ENCODE measurements at regions not wholly inside any gene's neighbourhood (a gene's known extent, or its start where the extent isn't known, plus 50 kb on each side); places are given as distances from the start of the nearest gene placed in this dataset.

DNA sequence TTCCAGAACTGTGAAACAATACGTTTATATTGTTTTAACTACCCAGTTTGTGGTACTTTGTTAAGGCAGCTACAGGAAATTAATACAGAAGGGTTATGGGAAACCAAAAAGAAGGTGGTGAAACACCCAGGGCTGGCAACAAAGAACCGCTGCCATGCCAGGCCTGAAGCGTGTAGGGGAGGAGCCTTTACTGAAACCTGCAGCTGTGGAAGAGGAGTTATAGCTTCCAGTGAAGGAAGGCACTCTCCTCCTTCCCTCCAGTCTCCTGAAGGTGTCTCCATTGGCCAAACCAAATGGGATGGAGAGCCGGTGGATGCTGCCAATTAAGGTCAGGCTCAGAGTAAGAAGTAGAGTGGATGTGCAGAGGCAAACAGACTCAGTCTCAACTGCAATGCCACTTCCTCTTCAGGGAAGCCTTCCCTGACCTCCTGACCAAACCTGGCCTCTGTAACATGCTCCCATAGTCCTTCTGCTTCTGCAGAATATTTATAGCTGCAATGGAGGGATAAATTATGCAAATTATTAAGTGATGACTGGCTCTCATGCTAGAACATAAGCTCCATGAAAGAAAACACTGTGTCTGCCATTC, 168.3 kb downstream of the DAD1 start:
- intact Hi-C loops (cut with micrococcal nuclease; ENCODE audit: unreplicated experiment) (no loop called here), in situ Hi-C loops (cut with HindIII; ENCODE audit: extremely low pct_ligation_motif_present, low pct_unique_long_range_greater_than_20kb) (no loop called here)
- Histone ChIP-seq H3K36me3 (replicated peaks in 1 of 2; ENCODE audit: control insufficient read depth in 1 of 2, insufficient read depth in 2 of 2, low read length in 2 of 2) (no peaks in the 10 kb centered on the region), H3K27ac (ENCODE audit: extremely low read length, insufficient read depth, low read length) (no peak overlapping the region), H3K9me3 (ENCODE audit: low read length) (no peaks in the 10 kb centered on the region), H3K79me2 (ENCODE audit: insufficient read depth, low read length) (no peaks in the 10 kb centered on the region), H4K20me1 (ENCODE audit: insufficient read depth, low read length) (no peaks in the 10 kb centered on the region), H3K4me3 (replicated peaks in 1 of 3; ENCODE audit: insufficient read depth in 1 of 3, low read depth in 2 of 3, low read length in 3 of 3) (no peak overlapping the region), H3K4me2 (ENCODE audit: low read depth, low read length) (no peak overlapping the region), H3K4me1 (ENCODE audit: insufficient read depth, low read length) (no peaks in the 10 kb centered on the region), H2AFZ (ENCODE audit: low read length) (no peak overlapping the region), H3K9ac (ENCODE audit: insufficient read depth, low read depth, low read length) (no peak overlapping the region), H3K27me3 (ENCODE audit: control insufficient read depth in 1 of 2, insufficient read depth in 2 of 2, low read length in 2 of 2) (0 out of 5 replicates have a peak, but pooled peaks cover 0 to 2% of the 10 kb centered on the region in 2 experiments)
- TF ChIP-seq, protein P1, sequence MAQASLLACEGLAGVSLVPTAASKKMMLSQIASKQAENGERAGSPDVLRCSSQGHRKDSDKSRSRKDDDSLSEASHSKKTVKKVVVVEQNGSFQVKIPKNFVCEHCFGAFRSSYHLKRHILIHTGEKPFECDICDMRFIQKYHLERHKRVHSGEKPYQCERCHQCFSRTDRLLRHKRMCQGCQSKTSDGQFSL (CRISPR knock-in tag; IDR thresholded peaks at IDR 0.05) = no peak
- 0 out of 2 replicates have a peak, but pooled peaks have one; percentile 20 for TF ChIP-seq ZBTB42 (CRISPR knock-in tag; IDR thresholded peaks at IDR 0.05)
- 27% methylated on average over 4 of the region's 4 CpGs for WGBS (ENCODE audit: low lambda C conversion rate)
- CTCF ChIA-PET (ENCODE audit: low intra/inter-chr PET ratio, low total read pairs) = no interaction called here
- no peak for DNase-seq (ENCODE audit: low spot score)
- no TSS peak for BruUV-seq (replicated peaks)
- POLR2A ChIA-PET = no interaction called here
- ATAC-seq = no peak
- FAIRE-seq = no peak

DNA sequence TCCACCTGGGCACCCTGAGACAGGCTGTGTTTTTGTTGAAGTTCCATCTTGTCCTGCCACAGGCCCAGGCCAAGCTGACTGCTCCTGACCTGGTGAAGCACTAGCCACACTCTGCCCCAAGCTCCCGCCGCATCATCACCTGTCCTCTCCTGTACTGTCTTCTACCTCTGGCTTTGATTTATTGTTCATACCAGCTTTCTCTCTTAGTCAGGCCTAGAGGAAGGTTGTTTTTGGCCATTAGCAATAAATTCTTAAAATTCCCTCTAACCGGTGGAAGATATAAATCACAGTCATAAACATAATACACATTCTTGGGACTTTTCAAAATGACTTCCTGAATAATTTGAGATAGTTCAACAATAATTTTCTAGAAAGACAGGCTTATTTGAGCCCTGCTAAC, 169.4 kb downstream of the DAD1 start:
- no peaks in the 10 kb centered on the region for H3K9me3 ChIP-seq (ENCODE audit: low read length)
- H3K27me3 ChIP-seq (ENCODE audit: control insufficient read depth in 1 of 2, insufficient read depth in 2 of 2, low read length in 2 of 2) = no peaks in the 10 kb centered on the region
- no peaks in the 10 kb centered on the region for H3K4me1 ChIP-seq (ENCODE audit: insufficient read depth, low read length)
- H3K4me2 ChIP-seq (ENCODE audit: low read depth, low read length) = no peak overlapping the region
- intact Hi-C loops (cut with micrococcal nuclease; ENCODE audit: unreplicated experiment) (no loop called here), in situ Hi-C loops (cut with HindIII; ENCODE audit: extremely low pct_ligation_motif_present, low pct_unique_long_range_greater_than_20kb) (no loop called here)
- no peak overlapping the region for H2AFZ ChIP-seq (ENCODE audit: low read length)
- WGBS (ENCODE audit: low lambda C conversion rate) = 75% methylated on average over 3 of the region's 3 CpGs
- H3K79me2 ChIP-seq (ENCODE audit: insufficient read depth, low read length) = no peaks in the 10 kb centered on the region
- H4K20me1 ChIP-seq (ENCODE audit: insufficient read depth, low read length) = no peaks in the 10 kb centered on the region
- ATAC-seq = no peak
- no TSS peak for BruUV-seq (replicated peaks)
- TF ChIP-seq ZNF432 (CRISPR knock-in tag; IDR thresholded peaks at IDR 0.05; ENCODE audit: borderline replicate concordance) (no peak), ZBTB3 (CRISPR knock-in tag; IDR thresholded peaks at IDR 0.05; ENCODE audit: borderline replicate concordance, low read depth) (no peak)
- CTCF ChIA-PET (ENCODE audit: low intra/inter-chr PET ratio, low total read pairs) = no interaction called here
- POLR2A ChIA-PET = no interaction called here
- no peaks in the 10 kb centered on the region for H3K36me3 ChIP-seq (replicated peaks in 1 of 2; ENCODE audit: control insufficient read depth in 1 of 2, insufficient read depth in 2 of 2, low read length in 2 of 2)
- H3K9ac ChIP-seq (ENCODE audit: insufficient read depth, low read depth, low read length) = no peak overlapping the region
- no peak for FAIRE-seq
- no peak overlapping the region for H3K4me3 ChIP-seq (replicated peaks in 1 of 3; ENCODE audit: insufficient read depth in 1 of 3, low read depth in 2 of 3, low read length in 3 of 3)
- no peak overlapping the region for H3K27ac ChIP-seq (ENCODE audit: extremely low read length, insufficient read depth, low read length)
- no peak for DNase-seq (ENCODE audit: low spot score)

All from HepG2 (cell line).